OCI-LY7 (cell line): ENCODE measurements at regions not wholly inside any gene's neighbourhood (a gene's known extent, or its start where the extent isn't known, plus 50 kb on each side); places are given as distances from the start of the nearest gene placed in this dataset.

Source experiments
- BruUV-seq: library from RNA; stranded (reverse); fragments of 400-500 nt; replicated peaks from 2 replicates; lab custom pipeline; 2021; lab: Mats Ljungman, UMichigan
- CTCF ChIA-PET: fragments of 300-600 bp; sonication (Branson Sonifier 250); formaldehyde crosslinking; loops from one replicate; lab custom pipeline; 2022; ENCODE audit warnings: antibody characterized with exemption; ENCODE audit not compliant: unreplicated experiment; lab: Charles Lee
- POLR2A ChIA-PET: fragments of 300-600 bp; sonication (Branson Sonifier 250); formaldehyde crosslinking; loops from one replicate; lab custom pipeline; 2022; ENCODE audit warnings: antibody characterized with exemption; lab: Charles Lee
- DNase-seq: peaks from one replicate; pipeline ENCODE4 v3.0.0-alpha.2; 2015; ENCODE audit warnings: low spot score
- H2AFZ ChIP-seq: fragments of 200-600 bp; sonication (generic), shearing (Covaris generic); 2 replicates; pipeline ENCODE4 v1.6.1; 2014; ENCODE audit warnings: mild to moderate bottlenecking, antibody characterized with exemption, low read length, moderate library complexity
- H3K27ac ChIP-seq: fragments of 200-600 bp; sonication (generic); 2 replicates; pipeline ENCODE4 v1.5.1; 2014; ENCODE audit warnings: mixed run types, low read depth, mild to moderate bottlenecking, moderate library complexity, low read length, inconsistent platforms; ENCODE audit not compliant: poor library complexity, severe bottlenecking
- H3K36me3 ChIP-seq: fragments of 200-600 bp; sonication (generic); 2 replicates; pipeline ENCODE4 v1.6.1; 2014; ENCODE audit warnings: mild to moderate bottlenecking, antibody characterized with exemption, low read length, moderate library complexity, mixed read lengths; ENCODE audit not compliant: insufficient read depth
- H3K4me1 ChIP-seq: fragments of 200-600 bp; sonication (generic); 2 replicates; pipeline ENCODE4 v1.5.1; 2014; ENCODE audit warnings: mild to moderate bottlenecking, low read length; ENCODE audit not compliant: insufficient read depth, poor library complexity, severe bottlenecking
- H3K4me2 ChIP-seq: fragments of 200-600 bp; sonication (generic); 2 replicates; pipeline ENCODE4 v1.6.1; 2014; ENCODE audit warnings: mild to moderate bottlenecking, low read length
- H3K4me3 ChIP-seq: fragments of 200-600 bp; sonication (generic); 2 replicates; pipeline ENCODE4 v1.5.1; 2014; ENCODE audit warnings: mild to moderate bottlenecking, low read depth, low read length; ENCODE audit not compliant: poor library complexity, severe bottlenecking
- H3K79me2 ChIP-seq: fragments of 200-600 bp; sonication (generic); 2 replicates; pipeline ENCODE4 v1.6.1; 2016; ENCODE audit warnings: low read depth, mild to moderate bottlenecking, low read length, moderate library complexity, mixed read lengths; ENCODE audit not compliant: insufficient read depth
- H3K9me2 ChIP-seq: fragments of 200-600 bp; sonication (generic); 2 replicates; pipeline ENCODE4 v1.6.1; 2016; ENCODE audit warnings: mild to moderate bottlenecking, low read length, mixed read lengths; ENCODE audit not compliant: insufficient read depth
- H3K9me3 ChIP-seq: fragments of 200-600 bp; sonication (generic); 2 replicates; pipeline ENCODE4 v1.6.1; 2014; ENCODE audit warnings: mild to moderate bottlenecking, mixed run types, low read length, mixed read lengths
- H4K20me1 ChIP-seq: fragments of 200-600 bp; sonication (generic); 2 replicates; pipeline ENCODE4 v1.6.1; 2014; ENCODE audit warnings: mild to moderate bottlenecking, antibody characterized with exemption, low read length, moderate library complexity, mixed read lengths; ENCODE audit not compliant: insufficient read depth
- EZH2phosphoT487 ChIP-seq: fragments of 200-600 bp; sonication (generic); IDR thresholded peaks from 2 replicates; pipeline ENCODE4 v1.6.1; 2018; ENCODE audit warnings: low read depth, borderline replicate concordance, mild to moderate bottlenecking, mixed run types, antibody characterized with exemption, low read length, moderate library complexity, mixed read lengths
- intact Hi-C: fragments of 100-400 bp; cut with micrococcal nuclease; formaldehyde crosslinking; loops from one replicate; pipeline ENCODE4 v1.10.0; 2022; ENCODE audit not compliant: unreplicated experiment
- TF ChIP-seq, protein P1 (sequence below): fragments of 200-600 bp; sonication (generic); conservative IDR thresholded peaks from 2 replicates; pipeline ENCODE4 v1.5.1; 2014; ENCODE audit warnings: mild to moderate bottlenecking, antibody characterized with exemption, low read length, moderate library complexity, mixed read lengths

- POLR2A ChIA-PET: no interaction called here
Measured at GRCh38 chr16:9374061-9374460, 282.6 kb downstream of the HAPSTR1 start.

GRCh38 chr16:9378876-9379275, 287.4 kb downstream of the HAPSTR1 start:
- ChIA-PET CTCF (no interaction called here), POLR2A (no interaction called here)
- no peaks in the 10 kb centered on the region for H4K20me1 ChIP-seq
- BruUV-seq: no TSS peak
- no peaks in the 10 kb centered on the region for H3K9me2 ChIP-seq
- H3K79me2 ChIP-seq: no peaks in the 10 kb centered on the region
- no peaks in the 10 kb centered on the region for H3K4me1 ChIP-seq
- DNase-seq: no peak
- no peak overlapping the region for H3K27ac ChIP-seq
- TF ChIP-seq, protein P1, sequence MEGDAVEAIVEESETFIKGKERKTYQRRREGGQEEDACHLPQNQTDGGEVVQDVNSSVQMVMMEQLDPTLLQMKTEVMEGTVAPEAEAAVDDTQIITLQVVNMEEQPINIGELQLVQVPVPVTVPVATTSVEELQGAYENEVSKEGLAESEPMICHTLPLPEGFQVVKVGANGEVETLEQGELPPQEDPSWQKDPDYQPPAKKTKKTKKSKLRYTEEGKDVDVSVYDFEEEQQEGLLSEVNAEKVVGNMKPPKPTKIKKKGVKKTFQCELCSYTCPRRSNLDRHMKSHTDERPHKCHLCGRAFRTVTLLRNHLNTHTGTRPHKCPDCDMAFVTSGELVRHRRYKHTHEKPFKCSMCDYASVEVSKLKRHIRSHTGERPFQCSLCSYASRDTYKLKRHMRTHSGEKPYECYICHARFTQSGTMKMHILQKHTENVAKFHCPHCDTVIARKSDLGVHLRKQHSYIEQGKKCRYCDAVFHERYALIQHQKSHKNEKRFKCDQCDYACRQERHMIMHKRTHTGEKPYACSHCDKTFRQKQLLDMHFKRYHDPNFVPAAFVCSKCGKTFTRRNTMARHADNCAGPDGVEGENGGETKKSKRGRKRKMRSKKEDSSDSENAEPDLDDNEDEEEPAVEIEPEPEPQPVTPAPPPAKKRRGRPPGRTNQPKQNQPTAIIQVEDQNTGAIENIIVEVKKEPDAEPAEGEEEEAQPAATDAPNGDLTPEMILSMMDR: no peak
- no peak for TF ChIP-seq EZH2phosphoT487
- no peak overlapping the region for H3K4me3 ChIP-seq
- H3K36me3 ChIP-seq: no peaks in the 10 kb centered on the region
- H3K4me2 ChIP-seq: no peak overlapping the region
- intact Hi-C loops: no loop called here
- no peaks in the 10 kb centered on the region for H3K9me3 ChIP-seq
- no peak overlapping the region for H2AFZ ChIP-seq

More at GRCh38 chr16:9374061-9374460, 282.6 kb downstream of the HAPSTR1 start:
- no peak for DNase-seq
- CTCF ChIA-PET: no interaction called here
- H3K79me2 ChIP-seq: no peaks in the 10 kb centered on the region
- H3K27ac ChIP-seq: no peak overlapping the region
- no peaks in the 10 kb centered on the region for H3K9me2 ChIP-seq
- H2AFZ ChIP-seq: no peak overlapping the region
- H3K36me3 ChIP-seq: no peaks in the 10 kb centered on the region
- H3K9me3 ChIP-seq: no peaks in the 10 kb centered on the region
- H4K20me1 ChIP-seq: no peaks in the 10 kb centered on the region
- no TSS peak for BruUV-seq
- TF ChIP-seq, protein P1: no peak
- intact Hi-C loops: no loop called here
- H3K4me3 ChIP-seq: no peak overlapping the region
- no peak overlapping the region for H3K4me2 ChIP-seq
- no peaks in the 10 kb centered on the region for H3K4me1 ChIP-seq

- CTCF ChIA-PET: no interaction called here
- H3K4me1 ChIP-seq: no peaks in the 10 kb centered on the region
- TF ChIP-seq, protein P1: no peak
- TF ChIP-seq EZH2phosphoT487: no peak
Measured at GRCh38 chr16:9380221-9380620, 288.8 kb downstream of the HAPSTR1 start.

More at GRCh38 chr16:9380221-9380620, 288.8 kb downstream of the HAPSTR1 start:
- Histone ChIP-seq H3K4me2 (no peak overlapping the region), H3K27ac (no peak overlapping the region), H3K36me3 (no peaks in the 10 kb centered on the region), H4K20me1 (no peaks in the 10 kb centered on the region), H3K9me2 (no peaks in the 10 kb centered on the region), H3K9me3 (no peaks in the 10 kb centered on the region), H3K4me3 (no peak overlapping the region), H2AFZ (no peak overlapping the region), H3K79me2 (no peaks in the 10 kb centered on the region)
- intact Hi-C loops: no loop called here
- no TSS peak for BruUV-seq
- DNase-seq: no peak
- POLR2A ChIA-PET: no interaction called here
